H9 (cell line): ENCODE measurements at regions not wholly inside any gene's neighbourhood (a gene's known extent, or its start where the extent isn't known, plus 50 kb on each side); places are given as distances from the start of the nearest gene placed in this dataset.
A peak's percentile ranks its signal among the peaks of the same experiment; 100 is the strongest.

ENCODE experiments used
- DNase-seq: peaks from one replicate; pipeline ENCODE4 v3.0.0-alpha.2; 2017
- H2AFZ ChIP-seq: one replicate; pipeline ENCODE4 v1.6.1; 2013; ENCODE audit warnings: mild to moderate bottlenecking, low read length, control low read depth, moderate library complexity
- H2AK5ac ChIP-seq: 2 replicates; pipeline ENCODE4 v1.6.1; 2013; ENCODE audit warnings: low read length, control low read depth, mixed read lengths; ENCODE audit not compliant: insufficient read length
- H2BK120ac ChIP-seq: one replicate; pipeline ENCODE4 v1.6.1; 2013; ENCODE audit warnings: low read depth, mild to moderate bottlenecking, low read length, control low read depth, inconsistent platforms; ENCODE audit not compliant: poor library complexity, severe bottlenecking
- H2BK12ac ChIP-seq: 2 replicates; pipeline ENCODE4 v1.6.1; 2013; ENCODE audit warnings: low read length, control low read depth, mixed read lengths, low read depth; ENCODE audit not compliant: insufficient read length
- H2BK15ac ChIP-seq: 2 replicates; pipeline ENCODE4 v1.6.1; 2013; ENCODE audit warnings: low read depth, low read length, control low read depth
- H2BK20ac ChIP-seq: one replicate; pipeline ENCODE4 v1.6.1; 2013; ENCODE audit warnings: low read depth, mild to moderate bottlenecking, low read length, control low read depth, inconsistent platforms; ENCODE audit not compliant: poor library complexity, severe bottlenecking
- H2BK5ac ChIP-seq: 2 replicates; pipeline ENCODE4 v1.6.1; 2013; ENCODE audit warnings: low read length, control low read depth, mixed read lengths; ENCODE audit not compliant: insufficient read length
- H3K14ac ChIP-seq: 2 replicates; pipeline ENCODE4 v1.6.1; 2013; ENCODE audit warnings: low read length, control low read depth; ENCODE audit not compliant: insufficient read depth
- H3K18ac ChIP-seq: 2 replicates; pipeline ENCODE4 v1.6.1; 2013; ENCODE audit warnings: low read depth, mild to moderate bottlenecking, mixed read lengths, low read length, control low read depth; ENCODE audit not compliant: insufficient read length
- H3K23ac ChIP-seq: 2 replicates; pipeline ENCODE4 v1.6.1; 2013; ENCODE audit warnings: low read length, control low read depth, mixed read lengths, low read depth; ENCODE audit not compliant: insufficient read length
- H3K23me2 ChIP-seq: 2 replicates; pipeline ENCODE4 v1.6.1; 2013; ENCODE audit warnings: low read depth, mild to moderate bottlenecking, mixed read lengths, low read length, control low read depth; ENCODE audit not compliant: insufficient read length, poor library complexity, severe bottlenecking
- H3K27ac ChIP-seq: 2 replicates; pipeline ENCODE4 v1.5.1; 2013; ENCODE audit warnings: low read length, control low read depth, mixed read lengths, low read depth; ENCODE audit not compliant: insufficient read length
- H3K27me3 ChIP-seq: 2 replicates; pipeline ENCODE4 v1.6.1; 2013; ENCODE audit warnings: low read length, control low read depth, inconsistent platforms; ENCODE audit not compliant: insufficient read depth
- H3K4ac ChIP-seq: 2 replicates; pipeline ENCODE4 v1.6.1; 2013; ENCODE audit warnings: low read depth, mild to moderate bottlenecking, control low read depth, inconsistent platforms, low read length, moderate library complexity
- H3K4me1 ChIP-seq: 2 replicates; pipeline ENCODE4 v1.6.1; 2013; ENCODE audit warnings: low read length, control low read depth, inconsistent platforms; ENCODE audit not compliant: insufficient read depth
- H3K4me2 ChIP-seq: 2 replicates; pipeline ENCODE4 v1.6.1; 2013; ENCODE audit warnings: low read length, control low read depth, mixed read lengths; ENCODE audit not compliant: insufficient read length, insufficient read depth
- H3K56ac ChIP-seq: 2 replicates; pipeline ENCODE4 v1.6.1; 2013; ENCODE audit warnings: low read depth, mild to moderate bottlenecking, mixed read lengths, low read length, control low read depth; ENCODE audit not compliant: insufficient read length
- H3K79me1 ChIP-seq: 2 replicates; pipeline ENCODE4 v1.6.1; 2013; ENCODE audit warnings: low read depth, mild to moderate bottlenecking, moderate library complexity, low read length, control low read depth, inconsistent platforms; ENCODE audit not compliant: insufficient read depth, poor library complexity, severe bottlenecking
- H3K79me2 ChIP-seq: 2 replicates; pipeline ENCODE4 v1.6.1; 2013; ENCODE audit warnings: low read length, control low read depth, inconsistent platforms; ENCODE audit not compliant: insufficient read depth
- H3K9ac ChIP-seq: 2 replicates; pipeline ENCODE4 v1.6.1; 2013; ENCODE audit warnings: low read length, control low read depth, mixed read lengths; ENCODE audit not compliant: insufficient read length; ENCODE audit errors: extremely low read depth
- H3K9me3 ChIP-seq: one replicate; pipeline ENCODE4 v1.6.1; 2013; ENCODE audit warnings: low read depth, low read length, inconsistent platforms; ENCODE audit not compliant: control insufficient read depth
- H3T11ph ChIP-seq: one replicate; pipeline ENCODE4 v1.6.1; 2013; ENCODE audit warnings: mild to moderate bottlenecking, low read length, control low read depth, inconsistent platforms
- H4K20me1 ChIP-seq: one replicate; pipeline ENCODE4 v1.6.1; 2013; ENCODE audit not compliant: control insufficient read depth, insufficient read length, insufficient read depth
- H4K5ac ChIP-seq: 2 replicates; pipeline ENCODE4 v1.6.1; 2013; ENCODE audit warnings: low read depth, mild to moderate bottlenecking, mixed read lengths, low read length, control low read depth; ENCODE audit not compliant: insufficient read length
- H4K8ac ChIP-seq: replicated peaks from 2 replicates; pipeline ENCODE4 v1.6.1; 2013; ENCODE audit warnings: low read length, control low read depth, mixed read lengths, low read depth; ENCODE audit not compliant: insufficient read length
- H4K91ac ChIP-seq: 2 replicates; pipeline ENCODE4 v1.6.1; 2013; ENCODE audit warnings: low read depth, mild to moderate bottlenecking, moderate library complexity, mixed read lengths, low read length, control low read depth; ENCODE audit not compliant: insufficient read length
- H3K27ac Mint-ChIP-seq, 3 experiments: 2 replicates in 2 of 3; 3 replicates in 1 of 3; pipeline ENCODE4 v1.8.0; 2020 to 2021; ENCODE audit warnings: mixed read lengths in 3 of 3, mild to moderate bottlenecking in 1 of 3, moderate library complexity in 1 of 3
- H3K27me3 Mint-ChIP-seq: 2 replicates; pipeline ENCODE4 v1.8.0; 2021; ENCODE audit warnings: low read depth, mild to moderate bottlenecking, moderate library complexity, mixed read lengths
- H3K36me3 Mint-ChIP-seq, 3 experiments: 2 replicates in 2 of 3; 3 replicates in 1 of 3; pipeline ENCODE4 v1.8.0; 2020 to 2021; ENCODE audit warnings: low read depth in 3 of 3, mixed read lengths in 3 of 3; ENCODE audit not compliant: insufficient read depth in 1 of 3
- H3K4me1 Mint-ChIP-seq, 2 experiments: 2 replicates each; pipeline ENCODE4 v1.8.0; 2020; ENCODE audit warnings: mixed read lengths in 2 of 2
- H3K4me3 Mint-ChIP-seq, 2 experiments: 2 replicates in 1 of 2; 3 replicates in 1 of 2; pipeline ENCODE4 v1.8.0; 2020 to 2021; ENCODE audit warnings: mild to moderate bottlenecking in 2 of 2, mixed read lengths in 2 of 2, moderate library complexity in 1 of 2
- H3K9me3 Mint-ChIP-seq, 2 experiments: 2 replicates in 1 of 2; 3 replicates in 1 of 2; pipeline ENCODE4 v1.8.0; 2020; ENCODE audit warnings: mild to moderate bottlenecking in 2 of 2, mixed read lengths in 2 of 2, moderate library complexity in 1 of 2
- CTCF ChIP-seq: fragments of 200-600 bp; sonication (generic); conservative IDR thresholded peaks from 3 replicates; pipeline ENCODE4 v1.8.0; 2021; ENCODE audit warnings: antibody characterized with exemption, mild to moderate bottlenecking
- WGBS: extraction: QIAGEN DNeasy Blood & Tissue Kit; methylation state at CpG from one replicate; pipeline ENCODE4 v1.1.7; 2013; ENCODE audit warnings: missing lambda C conversion rate, low lambda C conversion rate, mixed read lengths; ENCODE audit not compliant: insufficient read length; ENCODE audit errors: extremely low coverage; 5-methylcytosine and 5-hydroxymethylcytosine counted together

DNA sequence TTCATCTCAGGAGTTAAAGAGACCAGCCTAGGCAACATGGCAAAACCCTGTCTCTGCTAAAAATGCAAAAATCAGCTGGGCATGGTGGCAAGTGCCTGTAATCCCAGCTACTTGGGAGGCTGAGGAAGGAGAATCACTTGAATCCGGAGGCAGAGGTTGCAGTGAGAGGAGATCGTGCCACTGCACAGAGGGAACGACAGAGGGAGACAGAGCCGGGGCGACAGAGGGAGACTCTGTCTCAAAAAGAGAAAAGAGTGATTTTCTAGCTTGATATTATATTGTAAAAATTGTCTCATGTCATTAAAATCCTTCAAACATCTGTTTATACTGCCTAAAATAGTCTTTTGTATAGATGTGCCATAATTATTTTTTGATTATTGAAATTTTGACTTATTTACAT lies 225.4 kb upstream of the AGA start:
- no peak overlapping the region for H2AFZ ChIP-seq
- H2BK5ac ChIP-seq = no peak overlapping the region
- no peak overlapping the region for H3K4me2 ChIP-seq
- H2BK15ac ChIP-seq = no peak overlapping the region
- H3K79me2 ChIP-seq = no peaks in the 10 kb centered on the region
- Mint-ChIP-seq H3K4me1 (peaks cover 0 to 8% of the 10 kb centered on the region in 2 experiments; a peak in 3 of 4 replicates), H3K4me3 (no peak overlapping the region), H3K27me3 (no peaks in the 10 kb centered on the region), H3K27ac (no peak overlapping the region), H3K9me3 (peaks cover 7 to 16% of the 10 kb centered on the region in 2 experiments), H3K36me3 (peaks cover 4 to 21% (median 4%) of the 10 kb centered on the region in 3 experiments)
- WGBS = no CpG with 5 or more reads among the region's 5 CpGs
- DNase-seq = no peak
- no peak overlapping the region for H3K18ac ChIP-seq
- no peak overlapping the region for H2BK120ac ChIP-seq
- H2BK20ac ChIP-seq = no peak overlapping the region
- no peak overlapping the region for H2BK12ac ChIP-seq
- no peaks in the 10 kb centered on the region for H3K23me2 ChIP-seq
- no peaks in the 10 kb centered on the region for H3K27me3 ChIP-seq
- no peaks in the 10 kb centered on the region for H3K9me3 ChIP-seq
- H4K5ac ChIP-seq = no peak overlapping the region
- no peak overlapping the region for H4K91ac ChIP-seq
- H3K56ac ChIP-seq = no peak overlapping the region
- H2AK5ac ChIP-seq = no peak overlapping the region
- H4K20me1 ChIP-seq = no peaks in the 10 kb centered on the region
- H3K14ac ChIP-seq = no peak overlapping the region
- no peak overlapping the region for H3T11ph ChIP-seq
- H3K9ac ChIP-seq = no peak overlapping the region
- no peaks in the 10 kb centered on the region for H3K79me1 ChIP-seq
- H3K27ac ChIP-seq = no peak overlapping the region
- no peaks in the 10 kb centered on the region for H3K4me1 ChIP-seq
- no peak overlapping the region for H3K23ac ChIP-seq
- H4K8ac ChIP-seq = no peak overlapping the region
- no peak overlapping the region for H3K4ac ChIP-seq
- TF ChIP-seq CTCF = peak; percentile 38; the same call in 2 of the 3 replicates
